H9 (cell line): ENCODE measurements at regions not wholly inside any gene's neighbourhood (a gene's known extent, or its start where the extent isn't known, plus 50 kb on each side); places are given as distances from the start of the nearest gene placed in this dataset.

ENCODE experiments used
- DNase-seq: peaks from one replicate; pipeline ENCODE4 v3.0.0-alpha.2; 2017
- H2AFZ ChIP-seq: one replicate; pipeline ENCODE4 v1.6.1; 2013; ENCODE audit warnings: mild to moderate bottlenecking, low read length, control low read depth, moderate library complexity
- H2AK5ac ChIP-seq: 2 replicates; pipeline ENCODE4 v1.6.1; 2013; ENCODE audit warnings: low read length, control low read depth, mixed read lengths; ENCODE audit not compliant: insufficient read length
- H2BK120ac ChIP-seq: one replicate; pipeline ENCODE4 v1.6.1; 2013; ENCODE audit warnings: low read depth, mild to moderate bottlenecking, low read length, control low read depth, inconsistent platforms; ENCODE audit not compliant: poor library complexity, severe bottlenecking
- H2BK12ac ChIP-seq: 2 replicates; pipeline ENCODE4 v1.6.1; 2013; ENCODE audit warnings: low read length, control low read depth, mixed read lengths, low read depth; ENCODE audit not compliant: insufficient read length
- H2BK15ac ChIP-seq: 2 replicates; pipeline ENCODE4 v1.6.1; 2013; ENCODE audit warnings: low read depth, low read length, control low read depth
- H2BK20ac ChIP-seq: one replicate; pipeline ENCODE4 v1.6.1; 2013; ENCODE audit warnings: low read depth, mild to moderate bottlenecking, low read length, control low read depth, inconsistent platforms; ENCODE audit not compliant: poor library complexity, severe bottlenecking
- H2BK5ac ChIP-seq: 2 replicates; pipeline ENCODE4 v1.6.1; 2013; ENCODE audit warnings: low read length, control low read depth, mixed read lengths; ENCODE audit not compliant: insufficient read length
- H3K14ac ChIP-seq: 2 replicates; pipeline ENCODE4 v1.6.1; 2013; ENCODE audit warnings: low read length, control low read depth; ENCODE audit not compliant: insufficient read depth
- H3K18ac ChIP-seq: 2 replicates; pipeline ENCODE4 v1.6.1; 2013; ENCODE audit warnings: low read depth, mild to moderate bottlenecking, mixed read lengths, low read length, control low read depth; ENCODE audit not compliant: insufficient read length
- H3K23ac ChIP-seq: 2 replicates; pipeline ENCODE4 v1.6.1; 2013; ENCODE audit warnings: low read length, control low read depth, mixed read lengths, low read depth; ENCODE audit not compliant: insufficient read length
- H3K23me2 ChIP-seq: 2 replicates; pipeline ENCODE4 v1.6.1; 2013; ENCODE audit warnings: low read depth, mild to moderate bottlenecking, mixed read lengths, low read length, control low read depth; ENCODE audit not compliant: insufficient read length, poor library complexity, severe bottlenecking
- H3K27ac ChIP-seq: 2 replicates; pipeline ENCODE4 v1.5.1; 2013; ENCODE audit warnings: low read length, control low read depth, mixed read lengths, low read depth; ENCODE audit not compliant: insufficient read length
- H3K27me3 ChIP-seq: 2 replicates; pipeline ENCODE4 v1.6.1; 2013; ENCODE audit warnings: low read length, control low read depth, inconsistent platforms; ENCODE audit not compliant: insufficient read depth
- H3K4ac ChIP-seq: 2 replicates; pipeline ENCODE4 v1.6.1; 2013; ENCODE audit warnings: low read depth, mild to moderate bottlenecking, control low read depth, inconsistent platforms, low read length, moderate library complexity
- H3K4me1 ChIP-seq: 2 replicates; pipeline ENCODE4 v1.6.1; 2013; ENCODE audit warnings: low read length, control low read depth, inconsistent platforms; ENCODE audit not compliant: insufficient read depth
- H3K4me2 ChIP-seq: 2 replicates; pipeline ENCODE4 v1.6.1; 2013; ENCODE audit warnings: low read length, control low read depth, mixed read lengths; ENCODE audit not compliant: insufficient read length, insufficient read depth
- H3K56ac ChIP-seq: 2 replicates; pipeline ENCODE4 v1.6.1; 2013; ENCODE audit warnings: low read depth, mild to moderate bottlenecking, mixed read lengths, low read length, control low read depth; ENCODE audit not compliant: insufficient read length
- H3K79me1 ChIP-seq: 2 replicates; pipeline ENCODE4 v1.6.1; 2013; ENCODE audit warnings: low read depth, mild to moderate bottlenecking, moderate library complexity, low read length, control low read depth, inconsistent platforms; ENCODE audit not compliant: insufficient read depth, poor library complexity, severe bottlenecking
- H3K79me2 ChIP-seq: 2 replicates; pipeline ENCODE4 v1.6.1; 2013; ENCODE audit warnings: low read length, control low read depth, inconsistent platforms; ENCODE audit not compliant: insufficient read depth
- H3K9ac ChIP-seq: 2 replicates; pipeline ENCODE4 v1.6.1; 2013; ENCODE audit warnings: low read length, control low read depth, mixed read lengths; ENCODE audit not compliant: insufficient read length; ENCODE audit errors: extremely low read depth
- H3K9me3 ChIP-seq: one replicate; pipeline ENCODE4 v1.6.1; 2013; ENCODE audit warnings: low read depth, low read length, inconsistent platforms; ENCODE audit not compliant: control insufficient read depth
- H3T11ph ChIP-seq: one replicate; pipeline ENCODE4 v1.6.1; 2013; ENCODE audit warnings: mild to moderate bottlenecking, low read length, control low read depth, inconsistent platforms
- H4K20me1 ChIP-seq: one replicate; pipeline ENCODE4 v1.6.1; 2013; ENCODE audit not compliant: control insufficient read depth, insufficient read length, insufficient read depth
- H4K5ac ChIP-seq: 2 replicates; pipeline ENCODE4 v1.6.1; 2013; ENCODE audit warnings: low read depth, mild to moderate bottlenecking, mixed read lengths, low read length, control low read depth; ENCODE audit not compliant: insufficient read length
- H4K8ac ChIP-seq: replicated peaks from 2 replicates; pipeline ENCODE4 v1.6.1; 2013; ENCODE audit warnings: low read length, control low read depth, mixed read lengths, low read depth; ENCODE audit not compliant: insufficient read length
- H4K91ac ChIP-seq: 2 replicates; pipeline ENCODE4 v1.6.1; 2013; ENCODE audit warnings: low read depth, mild to moderate bottlenecking, moderate library complexity, mixed read lengths, low read length, control low read depth; ENCODE audit not compliant: insufficient read length
- H3K27ac Mint-ChIP-seq, 3 experiments: 2 replicates in 2 of 3; 3 replicates in 1 of 3; pipeline ENCODE4 v1.8.0; 2020 to 2021; ENCODE audit warnings: mixed read lengths in 3 of 3, mild to moderate bottlenecking in 1 of 3, moderate library complexity in 1 of 3
- H3K27me3 Mint-ChIP-seq: 2 replicates; pipeline ENCODE4 v1.8.0; 2021; ENCODE audit warnings: low read depth, mild to moderate bottlenecking, moderate library complexity, mixed read lengths
- H3K36me3 Mint-ChIP-seq, 3 experiments: 2 replicates in 2 of 3; 3 replicates in 1 of 3; pipeline ENCODE4 v1.8.0; 2020 to 2021; ENCODE audit warnings: low read depth in 3 of 3, mixed read lengths in 3 of 3; ENCODE audit not compliant: insufficient read depth in 1 of 3
- H3K4me1 Mint-ChIP-seq, 2 experiments: 2 replicates each; pipeline ENCODE4 v1.8.0; 2020; ENCODE audit warnings: mixed read lengths in 2 of 2
- H3K4me3 Mint-ChIP-seq, 2 experiments: 2 replicates in 1 of 2; 3 replicates in 1 of 2; pipeline ENCODE4 v1.8.0; 2020 to 2021; ENCODE audit warnings: mild to moderate bottlenecking in 2 of 2, mixed read lengths in 2 of 2, moderate library complexity in 1 of 2
- H3K9me3 Mint-ChIP-seq, 2 experiments: 2 replicates in 1 of 2; 3 replicates in 1 of 2; pipeline ENCODE4 v1.8.0; 2020; ENCODE audit warnings: mild to moderate bottlenecking in 2 of 2, mixed read lengths in 2 of 2, moderate library complexity in 1 of 2
- TF ChIP-seq, protein P1 (sequence below): fragments of 200-600 bp; sonication (generic); conservative IDR thresholded peaks from 3 replicates; pipeline ENCODE4 v1.8.0; 2021; ENCODE audit warnings: antibody characterized with exemption, mild to moderate bottlenecking

DNA sequence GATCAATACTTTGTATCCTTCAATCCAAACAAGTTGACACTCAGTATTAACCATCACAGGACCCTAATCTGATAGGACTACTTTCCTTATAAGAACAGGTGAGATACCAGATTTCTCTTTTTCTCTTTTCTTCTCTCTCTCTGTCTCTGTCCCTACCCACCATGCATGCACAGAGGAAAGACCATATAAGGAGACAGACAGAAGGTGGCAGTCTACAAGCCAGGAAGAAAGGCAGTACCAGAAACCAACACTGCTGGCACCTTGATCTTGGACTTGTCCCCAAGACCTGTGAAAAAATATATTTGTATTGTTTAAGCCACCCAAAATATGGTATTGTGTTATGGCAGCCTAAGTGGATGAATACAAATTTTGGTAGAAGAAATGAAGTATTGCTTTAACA lies 156.2 kb upstream of the KCNH7 start:
- no peak overlapping the region for H3K18ac ChIP-seq
- H3K79me1 ChIP-seq: no peaks in the 10 kb centered on the region
- H2BK20ac ChIP-seq: no peak overlapping the region
- H4K91ac ChIP-seq: no peak overlapping the region
- no peak overlapping the region for H2BK5ac ChIP-seq
- H2BK15ac ChIP-seq: no peak overlapping the region
- H3K56ac ChIP-seq: no peak overlapping the region
- no peak overlapping the region for H3K9ac ChIP-seq
- H3K14ac ChIP-seq: no peak overlapping the region
- no peak overlapping the region for H3K23ac ChIP-seq
- H3K27ac ChIP-seq: no peak overlapping the region
- no peak overlapping the region for H3T11ph ChIP-seq
- TF ChIP-seq, protein P1, sequence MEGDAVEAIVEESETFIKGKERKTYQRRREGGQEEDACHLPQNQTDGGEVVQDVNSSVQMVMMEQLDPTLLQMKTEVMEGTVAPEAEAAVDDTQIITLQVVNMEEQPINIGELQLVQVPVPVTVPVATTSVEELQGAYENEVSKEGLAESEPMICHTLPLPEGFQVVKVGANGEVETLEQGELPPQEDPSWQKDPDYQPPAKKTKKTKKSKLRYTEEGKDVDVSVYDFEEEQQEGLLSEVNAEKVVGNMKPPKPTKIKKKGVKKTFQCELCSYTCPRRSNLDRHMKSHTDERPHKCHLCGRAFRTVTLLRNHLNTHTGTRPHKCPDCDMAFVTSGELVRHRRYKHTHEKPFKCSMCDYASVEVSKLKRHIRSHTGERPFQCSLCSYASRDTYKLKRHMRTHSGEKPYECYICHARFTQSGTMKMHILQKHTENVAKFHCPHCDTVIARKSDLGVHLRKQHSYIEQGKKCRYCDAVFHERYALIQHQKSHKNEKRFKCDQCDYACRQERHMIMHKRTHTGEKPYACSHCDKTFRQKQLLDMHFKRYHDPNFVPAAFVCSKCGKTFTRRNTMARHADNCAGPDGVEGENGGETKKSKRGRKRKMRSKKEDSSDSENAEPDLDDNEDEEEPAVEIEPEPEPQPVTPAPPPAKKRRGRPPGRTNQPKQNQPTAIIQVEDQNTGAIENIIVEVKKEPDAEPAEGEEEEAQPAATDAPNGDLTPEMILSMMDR: no peak
- H3K27ac Mint-ChIP-seq: no peak overlapping the region
- H2BK120ac ChIP-seq: no peak overlapping the region
- no peaks in the 10 kb centered on the region for H4K20me1 ChIP-seq
- no peak overlapping the region for H3K4ac ChIP-seq
- H3K4me3 Mint-ChIP-seq: no peak overlapping the region
- no peaks in the 10 kb centered on the region for H3K9me3 ChIP-seq
- DNase-seq: no peak
- no peaks in the 10 kb centered on the region for H3K4me1 Mint-ChIP-seq
- no peaks in the 10 kb centered on the region for H3K27me3 Mint-ChIP-seq
- H3K4me2 ChIP-seq: no peak overlapping the region
- H3K23me2 ChIP-seq: no peaks in the 10 kb centered on the region
- H2AFZ ChIP-seq: no peak overlapping the region
- no peaks in the 10 kb centered on the region for H3K36me3 Mint-ChIP-seq
- no peak overlapping the region for H4K5ac ChIP-seq
- H3K4me1 ChIP-seq: no peaks in the 10 kb centered on the region
- no peaks in the 10 kb centered on the region for H3K79me2 ChIP-seq
- H3K9me3 Mint-ChIP-seq: no peaks in the 10 kb centered on the region; a peak in 1 of 5 replicates
- no peak overlapping the region for H2BK12ac ChIP-seq
- no peak overlapping the region for H4K8ac ChIP-seq
- H2AK5ac ChIP-seq: no peak overlapping the region
- no peaks in the 10 kb centered on the region for H3K27me3 ChIP-seq
